ENCODE measurements at regions not wholly inside any gene's neighbourhood (a gene's known extent, or its start where the extent isn't known, plus 50 kb on each side); places are given as distances from the start of the nearest gene placed in this dataset.

- TF ChIP-seq CTCF (IDR thresholded peaks at IDR 0.05; ENCODE audit: insufficient read depth, low read length) (no peak), GABPA (IDR thresholded peaks at IDR 0.05; ENCODE audit: low read depth) (no peak)
Observed at GRCh38 chr18:22742409-22742808, 190.7 kb upstream of the RBBP8 start.

All from HL-60 (cell line).